ENCODE measurements at regions not wholly inside any gene's neighbourhood (a gene's known extent, or its start where the extent isn't known, plus 50 kb on each side); places are given as distances from the start of the nearest gene placed in this dataset.

GRCh38 chr2:181789827-181790448, 101.6 kb upstream of the ITPRID2 start:
- Mint-ChIP-seq H3K27me3 (ENCODE audit: low read depth) (no peaks in the 10 kb centered on the region), H3K4me1 (0 out of 4 replicates have a peak, but pooled peaks cover 0 to 3% of the 10 kb centered on the region in 2 experiments), H3K9me3 (peaks cover 3 to 10% of the 10 kb centered on the region in 2 experiments; a peak in 4 of 5 replicates), H3K4me3 (no peak overlapping the region), H3K27ac (no peak overlapping the region), H3K36me3 (ENCODE audit: insufficient read depth in 1 of 3, low read depth in 3 of 3) (peaks cover 0 to 10% (median 3%) of the 10 kb centered on the region in 3 experiments; a peak in 3 of 7 replicates)
- no peak overlapping the region for H2AFZ ChIP-seq (ENCODE audit: low read length)
- H3K18ac ChIP-seq (ENCODE audit: insufficient read length, low read depth, low read length) = no peak overlapping the region
- H4K5ac ChIP-seq (ENCODE audit: insufficient read length, low read depth, low read length) = no peak overlapping the region
- H4K8ac ChIP-seq (replicated peaks; ENCODE audit: insufficient read length, low read depth, low read length) = no peak overlapping the region
- no peak overlapping the region for H3K23ac ChIP-seq (ENCODE audit: insufficient read length, low read depth, low read length)
- H2BK20ac ChIP-seq (ENCODE audit: low read depth, low read length, poor library complexity, severe bottlenecking) = no peak overlapping the region
- no CpG with 5 or more reads among the region's 4 CpGs for WGBS (ENCODE audit: extremely low coverage, insufficient read length, low lambda C conversion rate)
- no peaks in the 10 kb centered on the region for H3K4me1 ChIP-seq (ENCODE audit: insufficient read depth, low read length)
- no peak overlapping the region for H2BK12ac ChIP-seq (ENCODE audit: insufficient read length, low read depth, low read length)
- H3K27me3 ChIP-seq (ENCODE audit: insufficient read depth, low read length) = no peaks in the 10 kb centered on the region
- H3K23me2 ChIP-seq (ENCODE audit: insufficient read length, low read depth, low read length, poor library complexity, severe bottlenecking) = no peaks in the 10 kb centered on the region
- H4K91ac ChIP-seq (ENCODE audit: insufficient read length, low read depth, low read length) = no peak overlapping the region
- no peak overlapping the region for H3K9ac ChIP-seq (ENCODE audit: extremely low read depth, insufficient read length, low read length)
- H3K4ac ChIP-seq (ENCODE audit: low read depth, low read length) = no peak overlapping the region
- no peaks in the 10 kb centered on the region for H3K79me2 ChIP-seq (ENCODE audit: insufficient read depth, low read length)
- H3T11ph ChIP-seq (ENCODE audit: low read length) = no peak overlapping the region
- no peak overlapping the region for H3K4me2 ChIP-seq (ENCODE audit: insufficient read depth, insufficient read length, low read length)
- no peak for TF ChIP-seq CTCF (conservative IDR thresholded peaks at IDR 0.05)
- H3K79me1 ChIP-seq (ENCODE audit: insufficient read depth, low read depth, low read length, poor library complexity, severe bottlenecking) = no peaks in the 10 kb centered on the region
- no peak for DNase-seq
- H3K27ac ChIP-seq (ENCODE audit: insufficient read length, low read depth, low read length) = no peak overlapping the region
- H2BK15ac ChIP-seq (ENCODE audit: low read depth, low read length) = no peak overlapping the region
- no peaks in the 10 kb centered on the region for H4K20me1 ChIP-seq (ENCODE audit: control insufficient read depth, insufficient read depth, insufficient read length)
- H2BK120ac ChIP-seq (ENCODE audit: low read depth, low read length, poor library complexity, severe bottlenecking) = no peak overlapping the region
- no peaks in the 10 kb centered on the region for H3K9me3 ChIP-seq (ENCODE audit: control insufficient read depth, low read depth, low read length)
- H2AK5ac ChIP-seq (ENCODE audit: insufficient read length, low read length) = no peak overlapping the region
- no peak overlapping the region for H2BK5ac ChIP-seq (ENCODE audit: insufficient read length, low read length)
- H3K14ac ChIP-seq (ENCODE audit: insufficient read depth, low read length) = no peak overlapping the region
- H3K56ac ChIP-seq (ENCODE audit: insufficient read length, low read depth, low read length) = no peak overlapping the region

All from H9 (cell line).